WERI-Rb-1 (cell line): ENCODE measurements at regions not wholly inside any gene's neighbourhood (a gene's known extent, or its start where the extent isn't known, plus 50 kb on each side); places are given as distances from the start of the nearest gene placed in this dataset.

Source experiments
- DNase-seq: peaks from one replicate; pipeline ENCODE4 v3.0.0-alpha.2; 2020
- H3K27ac ChIP-seq: fragments of 250-450 bp; sonication (Bioruptor Pico); 2 replicates; pipeline ENCODE4 v1.5.1; 2020; ENCODE audit warnings: mild to moderate bottlenecking, moderate library complexity
- H3K27me3 ChIP-seq: fragments of 250-450 bp; sonication (Bioruptor Pico); 2 replicates; pipeline ENCODE4 v1.5.1; 2021; ENCODE audit warnings: mild to moderate bottlenecking, low read depth, moderate library complexity; ENCODE audit not compliant: insufficient read depth, severe bottlenecking
- H3K36me3 ChIP-seq: fragments of 250-450 bp; sonication (Bioruptor Pico); 2 replicates; pipeline ENCODE4 v1.5.1; 2020; ENCODE audit warnings: mild to moderate bottlenecking, moderate library complexity
- H3K4me3 ChIP-seq: 2 replicates; pipeline ENCODE4 v1.5.1; 2011; ENCODE audit warnings: low read depth, mild to moderate bottlenecking, control low read depth, low read length
- H3K9me3 ChIP-seq: fragments of 250-450 bp; sonication (Bioruptor Pico); 2 replicates; pipeline ENCODE4 v1.5.1; 2021; ENCODE audit warnings: mild to moderate bottlenecking, moderate library complexity; ENCODE audit not compliant: severe bottlenecking
- TF ChIP-seq, protein P1 (sequence below): IDR thresholded peaks from 2 replicates; pipeline ENCODE4 v1.5.1; 2011; ENCODE audit warnings: low read depth, mild to moderate bottlenecking, control low read depth, inconsistent platforms, low read length

DNA sequence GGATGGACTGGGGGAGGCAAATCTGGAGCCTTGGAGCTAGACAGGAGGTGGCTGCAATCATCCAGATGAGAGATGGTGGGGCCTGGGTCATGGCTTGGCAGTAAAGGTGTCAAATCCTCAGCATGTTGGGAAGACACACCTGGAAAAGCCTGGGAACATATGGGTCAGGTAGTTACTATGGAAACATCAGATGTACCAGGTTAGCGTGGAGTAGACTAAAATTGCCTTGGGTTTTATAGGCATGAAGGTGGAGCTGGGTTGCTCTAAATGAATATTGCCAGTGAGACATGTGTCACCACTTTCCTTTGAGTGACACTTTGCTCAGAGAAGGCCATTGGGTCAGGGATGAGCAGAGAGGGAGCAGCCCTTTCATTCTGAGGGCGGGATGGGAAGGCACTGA is 473.7 kb downstream of the TBC1D22A start:
- TF ChIP-seq, protein P1, sequence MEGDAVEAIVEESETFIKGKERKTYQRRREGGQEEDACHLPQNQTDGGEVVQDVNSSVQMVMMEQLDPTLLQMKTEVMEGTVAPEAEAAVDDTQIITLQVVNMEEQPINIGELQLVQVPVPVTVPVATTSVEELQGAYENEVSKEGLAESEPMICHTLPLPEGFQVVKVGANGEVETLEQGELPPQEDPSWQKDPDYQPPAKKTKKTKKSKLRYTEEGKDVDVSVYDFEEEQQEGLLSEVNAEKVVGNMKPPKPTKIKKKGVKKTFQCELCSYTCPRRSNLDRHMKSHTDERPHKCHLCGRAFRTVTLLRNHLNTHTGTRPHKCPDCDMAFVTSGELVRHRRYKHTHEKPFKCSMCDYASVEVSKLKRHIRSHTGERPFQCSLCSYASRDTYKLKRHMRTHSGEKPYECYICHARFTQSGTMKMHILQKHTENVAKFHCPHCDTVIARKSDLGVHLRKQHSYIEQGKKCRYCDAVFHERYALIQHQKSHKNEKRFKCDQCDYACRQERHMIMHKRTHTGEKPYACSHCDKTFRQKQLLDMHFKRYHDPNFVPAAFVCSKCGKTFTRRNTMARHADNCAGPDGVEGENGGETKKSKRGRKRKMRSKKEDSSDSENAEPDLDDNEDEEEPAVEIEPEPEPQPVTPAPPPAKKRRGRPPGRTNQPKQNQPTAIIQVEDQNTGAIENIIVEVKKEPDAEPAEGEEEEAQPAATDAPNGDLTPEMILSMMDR = no peak
- Histone ChIP-seq H3K36me3 (no peaks in the 10 kb centered on the region), H3K9me3 (peaks cover 4% of the 10 kb centered on the region), H3K4me3 (no peak overlapping the region), H3K27ac (no peak overlapping the region), H3K27me3 (no peaks in the 10 kb centered on the region)
- no peak for DNase-seq

DNA sequence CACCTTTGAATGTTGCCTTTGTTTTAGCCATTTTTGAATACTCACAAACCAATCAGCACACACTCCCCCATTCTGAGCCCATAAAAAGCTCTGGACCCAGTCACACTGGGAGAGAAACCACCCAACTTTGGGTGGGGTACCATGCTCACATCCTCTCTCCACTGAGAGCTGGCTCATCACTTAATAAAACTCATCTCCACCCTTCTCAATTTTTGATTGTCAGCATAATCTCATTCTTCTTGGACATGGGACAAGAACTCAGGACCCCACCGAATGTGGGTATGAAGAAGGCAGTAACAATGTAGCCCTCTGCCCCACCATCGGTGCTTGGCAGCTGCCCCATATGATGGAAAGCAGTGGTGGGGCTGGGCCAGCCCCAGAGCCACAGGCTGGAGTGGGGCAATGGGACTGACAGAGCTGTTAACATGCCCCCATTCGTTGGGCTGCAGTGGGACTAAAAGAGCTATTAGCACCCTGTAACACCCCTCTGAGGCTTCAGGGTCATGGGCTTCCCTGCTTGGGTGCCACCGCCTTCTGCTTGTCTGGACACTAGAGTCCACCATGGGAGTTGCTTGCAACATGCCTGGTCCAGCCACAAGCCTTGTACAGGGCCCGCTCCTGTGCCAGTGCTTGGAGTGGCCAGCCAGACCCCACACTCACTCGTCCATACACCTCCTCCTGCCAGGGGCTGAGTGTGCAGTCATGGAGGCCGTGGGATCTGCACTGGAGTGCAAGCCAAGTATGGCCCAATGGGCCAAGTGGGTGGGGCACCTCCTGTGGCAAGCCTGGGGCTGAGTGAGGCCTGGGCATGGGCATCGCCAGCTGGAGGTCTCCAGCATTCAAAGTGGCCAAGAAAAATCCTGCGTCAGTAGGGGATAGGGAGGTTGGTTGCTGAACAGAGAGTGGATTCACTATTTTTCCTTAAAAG is 471.1 kb downstream of the TBC1D22A start:
- no peak for DNase-seq
- H3K36me3 ChIP-seq = no peaks in the 10 kb centered on the region
- H3K27ac ChIP-seq = no peak overlapping the region
- TF ChIP-seq, protein P1 = no peak
- no peak overlapping the region for H3K4me3 ChIP-seq
- peaks cover 4% of the 10 kb centered on the region for H3K9me3 ChIP-seq
- no peaks in the 10 kb centered on the region for H3K27me3 ChIP-seq

DNA sequence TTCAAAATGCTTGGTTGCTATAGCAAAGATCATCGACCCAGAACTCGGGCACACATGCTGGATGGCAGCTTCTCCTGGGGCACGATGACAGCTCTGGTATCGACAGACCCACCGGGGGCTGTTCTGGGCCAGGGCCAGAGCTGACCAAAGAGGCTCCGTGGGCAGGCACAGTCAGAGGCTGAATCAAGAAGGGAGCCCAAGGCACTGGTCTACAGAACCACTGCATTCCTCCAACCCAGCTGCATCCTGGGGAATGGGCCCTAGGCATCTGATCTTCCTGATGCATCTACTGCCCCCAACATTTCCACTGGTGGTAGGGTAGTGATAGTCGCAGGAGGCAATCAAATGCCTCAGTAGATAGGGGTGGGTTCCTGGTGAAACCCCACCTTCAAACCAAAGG is 470.3 kb downstream of the TBC1D22A start:
- TF ChIP-seq, protein P1 = no peak
- no peak overlapping the region for H3K4me3 ChIP-seq
- no peaks in the 10 kb centered on the region for H3K27me3 ChIP-seq
- H3K9me3 ChIP-seq = peaks cover 4% of the 10 kb centered on the region
- no peak overlapping the region for H3K27ac ChIP-seq
- DNase-seq = no peak
- no peaks in the 10 kb centered on the region for H3K36me3 ChIP-seq

DNA sequence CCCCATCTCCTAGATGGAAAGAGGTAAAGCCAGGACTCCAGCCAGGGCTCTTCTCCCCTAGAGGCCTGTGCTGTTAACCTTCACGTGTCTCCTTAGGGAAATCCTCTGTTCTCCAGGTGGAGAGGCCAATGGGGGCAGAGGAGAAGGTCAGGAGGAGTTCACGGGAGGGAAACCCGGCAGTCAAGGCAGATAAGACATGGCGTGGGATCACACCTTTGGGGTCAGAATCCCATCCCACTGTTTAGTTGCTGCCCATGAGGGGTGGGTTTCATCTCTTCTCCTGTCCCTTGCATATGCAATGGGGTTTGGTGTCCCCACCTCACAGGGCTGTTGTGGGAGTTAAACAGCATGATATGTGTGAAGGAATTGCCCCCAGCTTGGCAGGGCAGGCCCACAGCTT is 469.7 kb downstream of the TBC1D22A start:
- H3K9me3 ChIP-seq = peaks cover 4% of the 10 kb centered on the region
- H3K27me3 ChIP-seq = no peaks in the 10 kb centered on the region
- no peaks in the 10 kb centered on the region for H3K36me3 ChIP-seq
- no peak for DNase-seq
- no peak overlapping the region for H3K27ac ChIP-seq
- no peak overlapping the region for H3K4me3 ChIP-seq
- TF ChIP-seq, protein P1 = no peak

DNA sequence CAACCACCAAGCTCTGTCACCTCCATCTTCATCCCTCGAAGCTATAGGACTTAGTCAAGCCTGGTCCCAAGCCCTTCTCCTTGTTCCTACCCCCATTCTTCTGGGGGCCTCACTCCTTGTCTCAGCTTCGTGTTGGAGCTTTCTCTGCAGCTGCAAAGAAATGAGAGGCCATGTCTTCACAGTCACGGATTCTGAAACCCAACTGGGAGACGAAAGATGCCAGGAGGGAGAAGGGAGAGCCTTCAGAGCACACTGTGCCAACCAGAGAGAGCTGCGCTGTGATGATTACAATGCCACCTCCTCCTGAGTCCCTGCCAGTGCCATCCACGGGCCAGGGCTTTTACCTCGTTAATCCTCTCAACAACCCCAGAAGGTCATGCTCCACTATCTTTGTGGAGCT is 469.3 kb downstream of the TBC1D22A start:
- H3K36me3 ChIP-seq = no peaks in the 10 kb centered on the region
- H3K27ac ChIP-seq = no peak overlapping the region
- TF ChIP-seq, protein P1 = no peak
- no peaks in the 10 kb centered on the region for H3K27me3 ChIP-seq
- H3K9me3 ChIP-seq = peaks cover 4% of the 10 kb centered on the region
- DNase-seq = no peak
- no peak overlapping the region for H3K4me3 ChIP-seq
